Skeletal muscle cell (primary cell): ENCODE measurements at regions not wholly inside any gene's neighbourhood (a gene's known extent, or its start where the extent isn't known, plus 50 kb on each side); places are given as distances from the start of the nearest gene placed in this dataset.
"Not testable (repeated sequence)": the region's sequence is repeated elsewhere in the genome, so short reads cannot be mapped to it uniquely, and the experiment has no call there.

Source experiments
- DNase-seq: peaks from one replicate; pipeline ENCODE4 v3.0.0-alpha.2; 2010; ENCODE audit warnings: low read depth
- H3K4me3 ChIP-seq: 2 replicates; pipeline ENCODE4 v1.5.1; 2011; ENCODE audit warnings: low read depth, mild to moderate bottlenecking, control low read depth, low read length, moderate library complexity

DNA sequence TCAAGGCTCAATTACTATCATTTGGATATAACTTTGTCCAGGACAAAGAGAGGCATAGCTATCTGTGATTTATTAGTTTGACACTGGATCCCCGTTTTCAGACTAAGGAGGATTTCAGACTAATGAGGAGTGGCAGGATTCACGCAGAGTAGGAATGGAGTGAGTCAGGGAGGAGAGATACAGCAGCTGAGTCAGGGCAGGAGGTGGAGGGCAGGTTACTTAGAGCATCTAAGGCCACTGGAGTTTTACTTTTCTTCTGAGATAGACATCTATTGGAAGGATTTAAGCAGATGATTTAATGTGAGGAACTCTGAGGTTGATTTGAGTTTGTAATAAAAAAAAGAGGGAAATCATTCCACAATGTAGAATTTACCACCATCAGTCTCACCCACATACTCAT lies 110.6 kb downstream of the RPIA start:
- DNase-seq = not testable (repeated sequence)

DNA sequence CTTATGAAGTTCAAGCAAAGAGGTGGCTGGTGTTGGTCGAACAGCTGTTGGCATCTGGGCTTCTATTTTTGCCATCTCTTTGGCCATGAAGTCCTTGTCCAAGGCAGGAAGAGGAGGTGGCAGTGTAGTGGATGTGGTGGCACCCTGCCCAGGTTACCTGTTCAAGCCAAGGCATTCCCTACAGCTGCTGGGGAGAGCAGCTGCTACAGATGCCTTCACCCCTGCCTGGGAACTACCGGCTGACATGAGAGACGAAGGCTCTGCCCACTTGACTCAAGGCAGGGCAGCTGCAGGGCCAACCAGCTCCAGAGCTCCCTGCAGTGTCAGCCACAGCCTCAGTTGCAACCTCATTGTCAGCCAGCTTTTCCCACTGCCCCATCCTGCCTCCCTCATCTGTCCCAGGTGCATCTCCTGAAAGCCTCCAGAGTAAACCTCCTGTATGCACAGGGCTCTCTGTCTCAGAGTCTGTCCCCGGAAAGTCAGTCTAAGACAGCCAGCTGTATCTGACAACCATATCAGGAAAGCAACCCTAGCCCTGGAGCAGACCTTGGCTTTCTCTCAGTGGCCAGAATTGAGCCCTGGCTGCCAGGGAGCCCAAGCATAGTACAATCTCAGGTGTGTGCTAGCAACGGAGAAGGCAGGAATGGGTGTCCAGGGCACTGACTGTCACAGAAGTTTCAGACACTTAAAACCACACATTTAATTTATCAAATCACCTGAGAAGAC lies 115.9 kb downstream of the RPIA start:
- no peak for DNase-seq
- no peak overlapping the region for H3K4me3 ChIP-seq

More for the DNA sequence above, 110.6 kb downstream of the RPIA start:
- H3K4me3 ChIP-seq = not testable (repeated sequence)

DNA sequence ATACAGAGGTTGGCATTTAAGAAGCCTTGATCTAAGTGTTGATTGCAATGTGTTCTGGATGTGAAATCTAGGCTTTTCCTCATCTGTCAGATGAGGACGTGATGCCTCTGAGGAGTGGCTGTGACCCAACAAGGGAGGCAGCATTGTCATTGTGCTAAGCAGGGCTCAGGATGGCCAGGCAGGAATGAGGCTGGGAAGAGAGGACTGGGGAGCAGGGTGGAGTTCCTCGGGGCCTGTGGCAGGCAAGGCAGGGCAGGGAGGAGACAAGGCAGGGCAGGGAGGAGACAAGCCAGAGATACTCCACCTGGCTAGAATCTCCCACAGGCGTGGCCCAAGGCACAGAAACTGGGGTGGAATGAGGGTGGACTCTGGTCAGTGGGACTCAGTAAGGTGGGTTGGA lies 116.6 kb downstream of the RPIA start:
- H3K4me3 ChIP-seq = no peak overlapping the region
- DNase-seq = no peak

DNA sequence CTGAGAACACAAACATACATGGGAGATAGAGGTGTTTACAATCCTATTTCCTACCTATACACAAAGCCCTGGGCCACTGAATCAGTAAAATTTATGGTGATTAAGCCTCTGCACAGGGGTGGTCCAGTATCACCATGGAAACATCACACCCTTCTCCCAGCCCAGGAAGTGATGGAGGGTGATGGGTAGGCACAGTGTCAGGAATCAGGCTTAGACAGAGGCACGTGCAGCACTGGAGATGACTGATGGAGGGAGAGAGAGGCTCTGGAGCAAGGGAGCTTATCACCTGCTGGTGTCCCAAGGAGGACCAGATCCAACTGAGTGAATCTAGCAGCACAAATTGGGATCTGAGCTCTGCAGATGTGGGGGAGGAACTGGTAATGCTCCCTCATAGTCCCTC lies 117.2 kb downstream of the RPIA start:
- no peak for DNase-seq
- H3K4me3 ChIP-seq = no peak overlapping the region

DNA sequence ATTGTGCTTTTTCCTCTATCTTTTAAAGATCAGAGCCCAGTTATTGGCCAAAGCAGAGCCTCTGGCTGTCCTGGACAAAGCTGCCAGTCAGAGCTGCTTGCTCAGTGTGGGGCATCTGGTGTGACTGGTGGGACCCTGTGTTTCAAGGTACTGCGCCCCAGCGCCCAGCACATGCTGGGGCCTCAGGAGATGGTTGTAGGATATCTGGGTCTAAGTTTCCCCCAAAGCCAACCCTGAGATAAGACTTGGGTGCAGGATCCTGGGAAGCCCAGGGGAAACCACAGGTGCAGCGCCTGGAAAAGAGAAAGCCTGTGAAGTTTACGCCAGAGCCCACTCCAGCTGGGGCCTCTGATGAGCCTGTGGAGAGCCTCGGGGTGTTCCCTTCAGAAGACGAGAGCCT lies 117.7 kb downstream of the RPIA start:
- no peak for DNase-seq

DNA sequence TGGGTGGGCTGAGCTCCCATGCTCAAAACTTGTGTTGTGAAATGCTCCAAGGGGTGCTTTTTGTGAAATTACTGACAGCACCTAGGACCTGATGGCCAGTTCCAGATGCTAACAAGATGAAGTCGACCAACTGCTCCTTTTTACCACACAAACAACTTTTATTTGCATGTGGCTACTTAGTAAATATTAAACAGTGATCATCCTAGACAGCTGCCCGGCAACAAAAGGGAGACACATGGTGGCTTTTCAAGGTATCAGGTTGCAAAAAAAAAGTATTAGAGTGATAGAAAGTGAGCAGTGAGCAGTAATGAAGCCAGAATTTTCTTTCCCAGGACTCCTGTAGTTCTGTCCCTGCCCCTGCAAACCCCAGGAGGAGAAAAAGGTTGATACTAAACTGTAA lies 118.5 kb downstream of the RPIA start:
- DNase-seq = no peak
- H3K4me3 ChIP-seq = no peak overlapping the region

More for the DNA sequence above, 117.7 kb downstream of the RPIA start:
- H3K4me3 ChIP-seq = no peak overlapping the region

DNA sequence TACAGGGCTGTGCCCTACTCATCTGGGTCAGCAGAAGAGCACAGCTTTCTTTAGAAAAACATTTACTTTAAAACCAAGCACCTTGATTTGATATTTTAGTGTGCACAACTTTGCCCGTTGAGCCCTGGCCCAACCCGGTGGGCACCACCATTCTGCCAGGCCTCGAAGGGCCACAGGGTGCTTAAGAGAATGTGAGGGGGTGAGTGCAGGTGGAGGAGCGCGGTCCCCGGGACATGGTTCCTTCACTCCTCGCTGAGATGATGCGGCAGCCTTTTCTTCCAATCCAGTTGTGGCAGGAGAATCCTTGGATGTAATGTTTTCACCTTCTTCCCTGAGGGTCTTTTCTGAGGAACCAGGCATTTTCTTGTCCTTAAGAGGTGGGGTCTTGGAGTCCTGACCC lies 119.0 kb downstream of the RPIA start:
- no peak overlapping the region for H3K4me3 ChIP-seq
- DNase-seq = no peak

DNA sequence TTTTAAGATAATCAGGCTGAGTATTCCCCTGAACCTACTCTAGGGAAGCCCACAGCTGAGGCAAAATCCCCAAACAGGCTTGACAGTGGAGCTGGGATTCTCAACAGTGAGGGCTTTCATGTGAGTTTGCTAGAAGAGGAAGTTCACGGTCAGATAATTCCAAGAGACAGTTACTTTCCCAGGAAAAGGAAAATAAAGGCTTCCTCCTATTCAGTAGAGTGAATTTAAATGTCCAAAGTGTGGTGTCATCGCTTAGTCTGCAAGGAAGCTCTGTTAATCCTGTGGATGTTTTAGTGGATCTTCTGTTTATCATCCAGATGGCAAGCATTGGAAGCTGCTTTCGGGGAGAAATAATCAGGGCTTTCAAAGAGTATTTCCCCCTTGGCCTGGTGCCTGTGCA lies 119.8 kb downstream of the RPIA start:
- H3K4me3 ChIP-seq = no peak overlapping the region
- no peak for DNase-seq

DNA sequence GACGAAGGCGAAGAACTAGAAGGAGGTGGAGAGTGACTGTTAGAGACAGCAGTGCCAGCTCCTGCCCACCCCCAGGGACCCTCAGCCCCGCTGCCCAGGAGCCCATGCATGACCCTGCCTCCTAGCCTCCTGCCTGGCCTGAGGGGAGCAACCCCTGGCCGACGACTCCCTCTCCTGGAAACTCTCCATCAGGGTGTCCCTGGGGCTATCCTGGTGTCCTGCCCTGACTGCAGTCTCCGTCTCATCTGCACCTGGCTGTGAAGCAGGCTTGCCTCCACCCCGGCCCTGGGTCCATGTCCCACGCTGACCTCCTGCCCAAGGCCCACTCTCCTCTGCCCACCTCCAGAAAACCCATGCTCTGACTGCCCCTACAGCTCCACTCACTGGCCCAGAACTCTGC lies 120.2 kb downstream of the RPIA start:
- no peak for DNase-seq
- H3K4me3 ChIP-seq = no peak overlapping the region

DNA sequence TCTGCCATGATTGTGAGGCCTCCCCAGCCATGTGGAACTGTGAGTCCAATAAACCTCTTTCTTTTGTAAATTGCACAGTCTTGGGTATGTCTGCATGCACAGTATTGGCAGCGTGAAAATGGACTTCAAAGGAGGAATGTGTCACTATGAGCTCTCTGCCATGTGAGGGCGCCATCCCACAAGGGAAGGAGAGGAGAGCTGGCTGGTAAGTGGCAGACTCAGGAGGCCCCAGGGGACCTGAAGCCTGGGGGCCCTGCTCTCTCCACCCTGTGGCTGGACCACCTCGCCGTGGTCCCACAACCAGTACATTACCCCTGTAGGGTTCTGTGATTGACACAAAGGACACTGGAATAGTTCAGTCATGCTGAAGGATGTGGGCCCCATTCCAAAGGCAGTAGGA lies 122.1 kb downstream of the RPIA start:
- H3K4me3 ChIP-seq = no peak overlapping the region
- no peak for DNase-seq

DNA sequence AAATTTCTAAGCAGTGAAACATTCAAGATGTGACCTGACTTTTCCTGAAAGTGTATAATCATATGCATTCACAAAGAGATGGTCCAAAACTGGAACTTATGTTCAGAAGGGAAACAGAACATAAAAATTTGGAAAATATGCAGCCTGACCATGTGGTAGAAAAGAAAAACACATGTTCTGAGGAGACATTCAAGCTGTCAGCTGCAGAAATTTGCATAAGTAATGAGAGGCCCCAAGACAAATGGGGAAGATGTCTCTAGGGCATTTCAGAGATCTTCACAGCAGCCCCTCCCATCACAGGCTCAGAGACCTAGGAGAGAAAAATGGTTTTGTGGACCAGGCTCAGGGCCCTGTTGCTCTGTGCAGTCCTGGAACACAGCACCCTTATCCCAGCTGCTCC lies 123.8 kb downstream of the RPIA start:
- H3K4me3 ChIP-seq = no peak overlapping the region

DNA sequence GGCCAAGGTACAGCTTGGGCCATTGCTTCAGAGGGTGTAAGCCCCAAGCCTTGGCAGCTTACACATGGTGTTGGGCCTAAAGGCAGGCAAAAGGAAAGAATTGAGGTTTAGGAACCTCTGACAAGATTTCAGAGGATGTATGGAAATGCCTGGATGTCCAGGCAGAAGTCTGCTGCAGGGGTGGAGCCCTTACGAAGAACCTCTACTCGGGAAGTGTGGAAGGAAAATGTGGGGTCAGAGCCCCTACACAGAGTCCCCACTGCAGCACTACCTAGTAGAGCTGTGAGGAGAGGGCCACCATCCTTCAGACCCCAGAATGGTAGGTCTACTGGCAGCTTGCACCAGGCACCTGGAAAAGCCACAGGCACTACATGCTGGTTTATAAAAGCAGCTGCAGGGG lies 124.2 kb downstream of the RPIA start:
- DNase-seq = no peak

More for the DNA sequence above, 123.8 kb downstream of the RPIA start:
- no peak for DNase-seq

DNA sequence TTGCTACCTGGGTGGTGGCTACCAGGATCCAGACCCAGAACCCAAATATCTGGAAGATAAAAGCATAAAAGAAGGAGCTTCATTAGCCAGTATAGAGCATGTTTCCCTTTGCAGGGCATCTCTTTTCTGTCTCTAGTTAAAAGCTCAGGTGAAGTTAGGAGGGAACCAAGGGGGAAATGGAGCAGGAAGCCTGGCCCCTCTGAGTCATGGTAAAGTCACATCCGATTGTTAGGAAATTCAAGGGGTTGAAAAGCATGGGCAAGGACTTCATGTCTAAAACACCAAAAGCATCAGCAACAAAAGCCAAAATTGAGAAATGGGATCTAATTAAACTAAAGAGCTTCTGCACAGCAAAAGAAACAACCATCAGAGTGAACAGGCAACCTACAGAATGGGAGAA lies 126.9 kb downstream of the RPIA start:
- H3K4me3 ChIP-seq = no peak overlapping the region
- DNase-seq = no peak

More for the DNA sequence above, 124.2 kb downstream of the RPIA start:
- no peak overlapping the region for H3K4me3 ChIP-seq

DNA sequence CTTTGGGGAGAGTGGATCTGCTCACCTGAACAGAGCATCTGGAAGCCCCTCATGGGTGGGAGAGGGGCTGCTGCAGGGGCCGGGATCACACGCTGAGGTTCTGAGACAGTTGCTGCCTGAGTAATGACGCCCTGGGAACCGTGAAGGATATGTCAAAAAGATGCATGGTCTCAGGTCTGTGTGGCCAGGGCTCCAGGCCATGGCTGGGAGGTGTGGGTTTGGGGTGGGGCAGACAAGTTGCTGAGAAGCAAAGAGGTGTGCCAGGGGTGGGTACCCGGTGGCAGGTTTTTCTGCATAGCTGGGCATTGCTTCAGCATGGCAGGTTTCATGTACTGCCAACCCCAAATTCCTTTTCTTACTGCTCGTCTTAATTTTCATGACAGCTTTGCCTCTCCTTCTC lies 133.5 kb downstream of the RPIA start:
- H3K4me3 ChIP-seq = no peak overlapping the region
- DNase-seq = no peak

DNA sequence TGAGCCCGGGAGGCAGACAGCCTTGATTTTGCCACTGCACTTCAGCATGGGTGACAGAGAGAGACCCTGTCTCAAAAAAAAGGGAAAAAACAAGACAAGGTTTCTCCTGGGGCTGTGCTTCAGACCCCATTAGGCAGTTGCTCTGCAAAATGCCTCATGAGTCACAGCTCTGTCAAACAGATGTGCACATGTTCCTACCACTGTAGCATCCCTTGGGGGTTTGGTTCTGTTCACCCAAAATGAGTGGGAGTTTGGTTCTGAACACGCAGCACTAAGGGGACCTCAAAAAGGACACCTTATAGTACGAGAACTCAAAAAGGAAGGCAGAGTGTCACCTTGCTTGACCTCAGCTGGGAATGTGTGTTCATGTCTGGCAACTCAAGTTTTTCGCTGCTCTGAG lies 134.9 kb downstream of the RPIA start:
- DNase-seq = no peak

DNA sequence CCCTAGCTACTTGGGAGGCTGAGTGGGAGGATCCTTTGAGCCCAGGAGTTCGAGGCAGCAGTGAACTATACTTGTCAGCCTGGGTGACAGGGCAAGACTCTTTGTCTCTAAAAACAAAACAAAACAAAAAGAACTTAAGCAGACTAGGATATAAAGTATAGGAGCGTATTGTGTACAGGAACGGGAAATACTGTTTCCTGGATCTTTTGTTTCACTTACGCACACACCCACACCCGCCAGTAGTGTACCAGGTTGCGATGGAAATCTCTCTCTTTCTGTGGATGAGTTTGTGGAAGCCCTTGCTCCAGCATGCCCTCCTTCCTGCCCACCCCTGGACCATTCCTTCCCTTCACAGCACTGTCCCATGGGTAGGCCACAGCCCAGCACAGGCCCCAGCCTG lies 136.3 kb downstream of the RPIA start:
- H3K4me3 ChIP-seq = no peak overlapping the region
- DNase-seq = no peak

More for the DNA sequence above, 134.9 kb downstream of the RPIA start:
- no peak overlapping the region for H3K4me3 ChIP-seq

DNA sequence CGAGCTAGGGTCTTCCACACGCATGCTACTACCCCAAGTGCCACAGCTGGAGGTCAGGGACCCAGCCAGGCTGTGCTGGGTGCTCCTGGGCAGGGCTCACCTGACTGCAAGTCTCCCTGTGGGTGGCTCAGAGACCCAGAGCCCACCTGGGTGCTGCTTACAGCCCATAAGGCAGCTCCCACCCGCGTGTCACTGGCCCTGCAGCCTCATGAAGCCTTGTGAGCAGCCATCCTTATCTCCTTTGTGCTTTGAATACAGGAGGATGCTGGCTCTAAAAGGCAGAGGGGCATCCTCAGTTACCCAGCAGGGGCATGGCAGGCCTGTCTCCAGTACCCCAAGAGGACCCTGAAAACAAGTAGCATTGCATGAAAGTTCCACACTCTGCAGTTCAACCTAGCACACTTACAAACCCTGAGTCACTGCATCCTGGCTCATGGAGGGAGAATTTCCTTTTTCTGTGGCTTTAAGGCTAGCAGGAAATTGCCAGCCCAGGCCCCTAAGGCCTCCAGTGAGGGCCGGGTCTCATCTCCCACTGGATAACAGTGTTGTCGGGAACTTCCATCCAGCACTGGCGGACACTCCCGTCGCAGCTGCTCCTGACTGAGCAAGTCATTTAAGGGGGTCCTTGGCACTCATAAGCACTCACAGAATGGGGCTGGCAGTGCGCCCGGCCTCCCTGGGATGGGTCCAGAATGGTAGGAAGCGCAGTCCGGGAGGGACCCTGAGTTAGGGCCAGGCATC lies 137.1 kb downstream of the RPIA start:
- no peak for DNase-seq
- no peak overlapping the region for H3K4me3 ChIP-seq

DNA sequence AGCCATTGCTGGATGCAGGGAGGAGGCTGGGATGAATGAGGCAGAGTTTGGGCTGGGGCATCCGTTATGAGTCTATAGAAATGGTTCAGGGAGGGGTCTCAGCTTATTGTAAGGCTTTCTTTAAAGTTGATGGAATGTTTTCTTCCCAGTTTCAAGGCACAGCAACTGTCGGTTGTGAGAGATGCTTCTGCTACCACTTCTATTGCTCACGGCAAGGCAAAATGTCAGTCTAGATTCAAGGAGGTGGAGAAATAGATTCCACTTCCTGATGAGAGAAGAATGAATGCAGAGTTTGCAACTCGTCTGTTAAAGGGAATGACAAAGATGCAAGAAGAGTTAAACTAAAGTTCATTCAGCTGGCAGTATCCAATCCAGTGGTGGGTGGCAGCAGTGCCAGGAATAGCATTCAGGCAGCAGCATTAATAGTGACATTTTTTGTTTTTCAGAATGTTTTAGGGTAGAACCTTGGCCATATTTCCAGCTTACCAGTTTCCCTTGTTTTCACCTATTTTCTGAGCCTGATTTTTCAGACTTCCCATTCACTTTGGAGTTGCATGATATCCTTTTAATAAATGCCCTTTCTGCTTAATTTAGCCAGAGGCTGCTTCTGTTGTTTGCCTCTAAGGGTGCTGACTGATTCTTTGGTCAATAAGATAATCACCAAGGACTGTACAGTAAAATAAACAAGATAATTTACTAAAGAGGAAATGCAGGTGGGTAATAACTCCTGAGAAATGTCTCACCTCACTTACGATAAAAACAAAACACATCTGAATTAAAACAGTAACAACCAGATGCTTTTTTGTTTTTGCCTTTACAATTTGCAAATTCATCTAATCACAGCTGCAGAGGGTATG lies 138.4 kb downstream of the RPIA start:
- H3K4me3 ChIP-seq = no peak overlapping the region
- DNase-seq = no peak

DNA sequence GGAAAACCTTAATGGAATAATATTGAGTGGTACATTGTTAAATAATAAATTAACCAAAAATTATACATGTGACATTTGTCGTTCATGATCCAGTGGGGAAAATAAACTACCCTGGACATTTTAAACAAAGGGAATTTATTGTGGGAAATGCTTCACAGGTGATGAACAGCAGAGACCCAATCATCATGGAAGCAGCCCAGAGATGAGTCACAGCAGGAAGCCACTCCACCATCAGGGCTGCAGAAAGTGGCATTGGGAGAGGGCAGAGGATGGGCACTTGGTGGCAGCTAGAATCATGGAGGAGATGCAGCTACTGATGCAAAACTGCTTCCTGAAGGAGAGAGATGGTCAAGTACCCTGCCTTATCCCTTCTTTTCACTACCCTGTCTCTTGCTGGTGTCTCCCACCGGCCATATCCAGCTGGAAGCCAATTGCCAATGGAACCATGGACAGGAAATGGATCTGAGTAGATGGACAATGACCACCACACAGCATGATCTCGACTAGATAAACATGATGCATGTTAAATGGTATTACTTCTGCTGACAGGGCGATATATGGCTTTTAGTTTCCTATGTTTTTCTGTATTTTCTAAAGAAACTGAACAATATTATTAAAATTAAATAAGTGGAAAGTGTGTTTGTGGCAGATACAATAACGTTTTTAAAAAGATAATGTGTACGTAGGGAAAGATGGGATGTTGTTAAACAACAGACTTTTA lies 139.8 kb downstream of the RPIA start:
- H3K4me3 ChIP-seq = no peak overlapping the region
- no peak for DNase-seq
